CD14-positive monocyte (primary cell): ENCODE measurements at regions not wholly inside any gene's neighbourhood (a gene's known extent, or its start where the extent isn't known, plus 50 kb on each side); places are given as distances from the start of the nearest gene placed in this dataset.

Source experiments
- DNase-seq, 3 donors: peaks; one replicate each; pipeline ENCODE4 v3.0.0-alpha.2; 2011 to 2022
- H2AFZ ChIP-seq: 2 replicates; pipeline ENCODE4 v1.6.0; 2012; ENCODE audit warnings: mild to moderate bottlenecking, low read depth, low read length, inconsistent platforms; ENCODE audit not compliant: insufficient read depth, poor library complexity, severe bottlenecking
- H3K27ac ChIP-seq, 2 donors: 1 replicate in 1 of 2; 2 replicates in 1 of 2; pipeline ENCODE4 v1.5.1; 2012 to 2013; ENCODE audit warnings: low read length in 2 of 2, control low read depth in 1 of 2, inconsistent platforms in 1 of 2, low read depth in 1 of 2, mild to moderate bottlenecking in 1 of 2
- H3K27me3 ChIP-seq, 2 donors: one replicate each; pipeline versions ENCODE4 v1.6.0 to v1.6.1; 2011 to 2013; ENCODE audit warnings: low read length in 2 of 2; ENCODE audit not compliant: control insufficient read depth in 2 of 2, insufficient read depth in 2 of 2
- H3K36me3 ChIP-seq, 2 donors: replicated peaks in 1 of 2; 1 replicate in 1 of 2; 2 replicates in 1 of 2; pipeline versions ENCODE4 v1.5.1 to v1.6.1; 2012 to 2013; ENCODE audit warnings: low read length in 2 of 2, control low read depth in 1 of 2, inconsistent platforms in 1 of 2, mild to moderate bottlenecking in 1 of 2; ENCODE audit not compliant: insufficient read depth in 2 of 2, control insufficient read depth in 1 of 2
- H3K4me1 ChIP-seq, 2 donors: 1 replicate in 1 of 2; 2 replicates in 1 of 2; pipeline versions ENCODE4 v1.5.1 to v1.6.1; 2012 to 2013; ENCODE audit warnings: low read length in 2 of 2, control low read depth in 1 of 2, inconsistent platforms in 1 of 2, mild to moderate bottlenecking in 1 of 2, moderate library complexity in 1 of 2; ENCODE audit not compliant: insufficient read depth in 2 of 2, control insufficient read depth in 1 of 2
- H3K4me2 ChIP-seq: replicated peaks from 2 replicates; pipeline ENCODE3; 2012; ENCODE audit warnings: low read length, moderate library complexity, mild to moderate bottlenecking; ENCODE audit not compliant: poor library complexity, severe bottlenecking; ENCODE audit errors: extremely low read depth
- H3K4me3 ChIP-seq, 3 experiments: fragments of 200-600 bp in 1 of 3; sonication (generic) in 1 of 3; replicated peaks in 1 of 3; 1 replicate in 2 of 3; 2 replicates in 1 of 3; pipeline ENCODE4 v1.5.1; 2011 to 2013; ENCODE audit warnings: low read length in 3 of 3, mild to moderate bottlenecking in 3 of 3, control low read depth in 2 of 3, low read depth in 2 of 3, inconsistent platforms in 1 of 3, moderate library complexity in 1 of 3
- H3K79me2 ChIP-seq: 2 replicates; pipeline ENCODE4 v1.6.0; 2012; ENCODE audit warnings: mild to moderate bottlenecking, control low read depth, inconsistent platforms, low read length, moderate library complexity; ENCODE audit not compliant: insufficient read depth
- H3K9ac ChIP-seq: 2 replicates; pipeline ENCODE4 v1.6.0; 2017; ENCODE audit warnings: low read length, mild to moderate bottlenecking; ENCODE audit not compliant: insufficient read depth, poor library complexity, severe bottlenecking
- H3K9me3 ChIP-seq, 2 donors: replicated peaks in 1 of 2; 1 replicate in 1 of 2; 2 replicates in 1 of 2; pipeline versions ENCODE4 v1.5.1 to v1.6.1; 2012 to 2013; ENCODE audit warnings: low read length in 2 of 2, control low read depth in 1 of 2; ENCODE audit not compliant: control insufficient read depth in 1 of 2, insufficient read depth in 1 of 2
- H4K20me1 ChIP-seq: 2 replicates; pipeline ENCODE4 v1.6.0; 2012; ENCODE audit warnings: mild to moderate bottlenecking, low read length, control low read depth, moderate library complexity; ENCODE audit not compliant: insufficient read depth
- H3K27ac Mint-ChIP-seq, 7 donors: one replicate each; pipeline ENCODE4 v1.8.0; 2020; ENCODE audit warnings: mild to moderate bottlenecking in 7 of 7, mixed read lengths in 7 of 7, moderate library complexity in 6 of 7, inconsistent platforms in 2 of 7
- H3K27me3 Mint-ChIP-seq, 3 donors: one replicate each; pipeline ENCODE4 v1.8.0; 2021 to 2022; ENCODE audit warnings: low read depth in 3 of 3, mild to moderate bottlenecking in 3 of 3, mixed read lengths in 3 of 3, moderate library complexity in 3 of 3, inconsistent platforms in 1 of 3
- H3K36me3 Mint-ChIP-seq, 2 donors: one replicate each; pipeline ENCODE4 v1.8.0; 2020; ENCODE audit warnings: mixed read lengths in 2 of 2, inconsistent platforms in 1 of 2, mild to moderate bottlenecking in 1 of 2
- H3K4me1 Mint-ChIP-seq: one replicate; pipeline ENCODE4 v1.8.0; 2020; ENCODE audit warnings: mild to moderate bottlenecking, mixed read lengths
- H3K4me3 Mint-ChIP-seq, 2 donors: one replicate each; pipeline ENCODE4 v1.8.0; 2020; ENCODE audit warnings: mild to moderate bottlenecking in 2 of 2, mixed read lengths in 2 of 2, moderate library complexity in 1 of 2
- H3K9me3 Mint-ChIP-seq, 7 donors: one replicate each; pipeline ENCODE4 v1.8.0; 2020 to 2022; ENCODE audit warnings: mixed read lengths in 7 of 7, mild to moderate bottlenecking in 6 of 7, moderate library complexity in 6 of 7, inconsistent platforms in 2 of 7
- WGBS: methylation state at CpG from one replicate; pipeline ENCODE4 v1.1.5; 2013; ENCODE audit warnings: missing lambda C conversion rate; ENCODE audit not compliant: insufficient coverage; 5-methylcytosine and 5-hydroxymethylcytosine counted together
- intact Hi-C, 2 donors: fragments of 100-400 bp; cut with micrococcal nuclease; formaldehyde crosslinking; loops; one replicate each; pipeline versions ENCODE4 v1.15.0 to v1.15.1; 2023
- TF ChIP-seq, protein P1 (sequence below): fragments of 200-600 bp; IDR thresholded peaks from one replicate; pipeline ENCODE4 v1.8.0; 2022; ENCODE audit warnings: antibody characterized with exemption, mild to moderate bottlenecking

DNA sequence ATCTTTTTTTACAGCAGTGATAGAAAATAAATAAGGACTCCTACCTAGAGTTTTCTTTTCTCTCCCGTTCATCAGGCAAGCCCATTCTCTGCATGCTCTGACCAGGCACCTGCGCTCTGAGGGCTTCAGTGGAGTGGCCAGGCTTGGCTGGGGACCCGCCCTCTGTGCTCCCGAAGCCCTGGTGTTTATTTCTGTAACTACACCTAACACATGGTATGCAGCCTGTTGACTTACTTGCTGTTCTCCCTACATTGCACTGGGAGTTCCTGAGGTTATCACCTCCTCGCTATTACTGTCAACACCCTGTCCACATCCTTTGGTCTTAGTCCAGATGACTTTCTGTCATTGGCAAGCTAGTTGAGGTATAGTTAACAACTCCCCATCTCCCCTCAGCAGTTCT, 317.7 kb downstream of the LPIN1 start:
- Mint-ChIP-seq H3K27me3 (peaks cover 0 to 10% (median 9%) of the 10 kb centered on the region in 3 donors), H3K4me3 (no peak overlapping the region), H3K9me3 (peaks cover 0 to 6% (median 2%) of the 10 kb centered on the region in 7 donors), H3K27ac (no peak overlapping the region), H3K4me1 (peaks cover 13% of the 10 kb centered on the region), H3K36me3 (no peaks in the 10 kb centered on the region)
- H3K27me3 ChIP-seq = peaks cover 0 to 3% of the 10 kb centered on the region in 2 donors
- H3K4me1 ChIP-seq = peaks cover 4 to 11% of the 10 kb centered on the region in 2 donors
- H3K27ac ChIP-seq = no peak overlapping the region
- no peaks in the 10 kb centered on the region for H3K36me3 ChIP-seq
- no peak overlapping the region for H3K4me2 ChIP-seq
- no peak for DNase-seq
- H3K4me3 ChIP-seq = no peak overlapping the region
- H2AFZ ChIP-seq = no peak overlapping the region
- H3K79me2 ChIP-seq = no peaks in the 10 kb centered on the region
- no peaks in the 10 kb centered on the region for H4K20me1 ChIP-seq
- 90% methylated on average over 4 of the region's 5 CpGs for WGBS
- TF ChIP-seq, protein P1, sequence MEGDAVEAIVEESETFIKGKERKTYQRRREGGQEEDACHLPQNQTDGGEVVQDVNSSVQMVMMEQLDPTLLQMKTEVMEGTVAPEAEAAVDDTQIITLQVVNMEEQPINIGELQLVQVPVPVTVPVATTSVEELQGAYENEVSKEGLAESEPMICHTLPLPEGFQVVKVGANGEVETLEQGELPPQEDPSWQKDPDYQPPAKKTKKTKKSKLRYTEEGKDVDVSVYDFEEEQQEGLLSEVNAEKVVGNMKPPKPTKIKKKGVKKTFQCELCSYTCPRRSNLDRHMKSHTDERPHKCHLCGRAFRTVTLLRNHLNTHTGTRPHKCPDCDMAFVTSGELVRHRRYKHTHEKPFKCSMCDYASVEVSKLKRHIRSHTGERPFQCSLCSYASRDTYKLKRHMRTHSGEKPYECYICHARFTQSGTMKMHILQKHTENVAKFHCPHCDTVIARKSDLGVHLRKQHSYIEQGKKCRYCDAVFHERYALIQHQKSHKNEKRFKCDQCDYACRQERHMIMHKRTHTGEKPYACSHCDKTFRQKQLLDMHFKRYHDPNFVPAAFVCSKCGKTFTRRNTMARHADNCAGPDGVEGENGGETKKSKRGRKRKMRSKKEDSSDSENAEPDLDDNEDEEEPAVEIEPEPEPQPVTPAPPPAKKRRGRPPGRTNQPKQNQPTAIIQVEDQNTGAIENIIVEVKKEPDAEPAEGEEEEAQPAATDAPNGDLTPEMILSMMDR = no peak
- H3K9me3 ChIP-seq = no peaks in the 10 kb centered on the region
- H3K9ac ChIP-seq = no peak overlapping the region
- intact Hi-C loops = no loop called here

- Mint-ChIP-seq H3K9me3 (peaks cover 0 to 6% (median 0%) of the 10 kb centered on the region in 7 donors), H3K36me3 (no peaks in the 10 kb centered on the region), H3K27ac (no peak overlapping the region), H3K4me3 (no peak overlapping the region), H3K27me3 (peaks cover 0 to 6% (median 5%) of the 10 kb centered on the region in 3 donors), H3K4me1 (peaks cover 16% of the 10 kb centered on the region)
- TF ChIP-seq, protein P1 = no peak
- no peak for DNase-seq
- peaks cover 0 to 2% of the 10 kb centered on the region in 2 donors for H3K27me3 ChIP-seq
- H3K4me3 ChIP-seq = no peak overlapping the region
- no peaks in the 10 kb centered on the region for H3K36me3 ChIP-seq
- intact Hi-C loops = no loop called here
- no peak overlapping the region for H2AFZ ChIP-seq
- no peaks in the 10 kb centered on the region for H3K9me3 ChIP-seq
- H3K27ac ChIP-seq = no peak overlapping the region
- no peaks in the 10 kb centered on the region for H4K20me1 ChIP-seq
- peaks cover 0 to under 1% of the 10 kb centered on the region in 2 donors for H3K4me1 ChIP-seq
- no peak overlapping the region for H3K4me2 ChIP-seq
- no peaks in the 10 kb centered on the region for H3K79me2 ChIP-seq
- no CpG with 5 or more reads among the region's 1 CpG for WGBS
- H3K9ac ChIP-seq = no peak overlapping the region
Measured at GRCh38 chr2:12066116-12066515, 319.7 kb downstream of the LPIN1 start.
